ENCODE measurements at regions not wholly inside any gene's neighbourhood (a gene's known extent, or its start where the extent isn't known, plus 50 kb on each side); places are given as distances from the start of the nearest gene placed in this dataset.

DNA sequence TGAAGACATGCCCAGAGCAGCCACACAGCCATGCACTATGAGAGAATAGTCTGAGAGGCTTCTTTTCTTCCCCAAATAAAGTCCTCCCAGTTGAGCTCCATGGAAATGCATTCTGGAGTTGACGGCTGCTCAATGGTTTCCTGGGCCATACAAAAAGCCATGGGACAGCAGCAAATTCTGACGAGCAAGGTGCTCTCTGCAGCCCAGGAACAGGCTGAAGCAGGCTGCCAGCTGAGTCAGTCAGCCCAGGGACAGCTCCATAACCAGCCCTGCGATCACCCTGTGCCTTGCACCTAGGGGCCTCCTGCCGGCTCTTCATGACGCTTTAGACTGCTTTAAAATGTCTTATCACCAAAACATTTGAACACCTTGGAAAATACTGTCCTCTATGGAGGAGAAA is 256.3 kb upstream of the CHRNA7 start:
- no peaks in the 10 kb centered on the region for H3K27me3 ChIP-seq (ENCODE audit: control insufficient read depth, insufficient read depth, low read length, poor library complexity, severe bottlenecking)
- peaks cover 6% of the 10 kb centered on the region for H3K4me1 ChIP-seq (ENCODE audit: control insufficient read depth, insufficient read depth, low read length)
- H3K27ac ChIP-seq (ENCODE audit: insufficient read depth, low read depth, low read length, poor library complexity, severe bottlenecking), result no peak overlapping the region
- 48 to 51% methylated on average over 5 of the region's 5 CpGs for WGBS, 2 experiments
- no peak overlapping the region for H3K4me3 ChIP-seq (ENCODE audit: insufficient read depth, low read depth, low read length)
- no peaks in the 10 kb centered on the region for H3K36me3 ChIP-seq (ENCODE audit: control insufficient read depth, insufficient read depth, low read length)
- no peaks in the 10 kb centered on the region for H3K9me3 ChIP-seq (ENCODE audit: control insufficient read depth, low read length)

DNA sequence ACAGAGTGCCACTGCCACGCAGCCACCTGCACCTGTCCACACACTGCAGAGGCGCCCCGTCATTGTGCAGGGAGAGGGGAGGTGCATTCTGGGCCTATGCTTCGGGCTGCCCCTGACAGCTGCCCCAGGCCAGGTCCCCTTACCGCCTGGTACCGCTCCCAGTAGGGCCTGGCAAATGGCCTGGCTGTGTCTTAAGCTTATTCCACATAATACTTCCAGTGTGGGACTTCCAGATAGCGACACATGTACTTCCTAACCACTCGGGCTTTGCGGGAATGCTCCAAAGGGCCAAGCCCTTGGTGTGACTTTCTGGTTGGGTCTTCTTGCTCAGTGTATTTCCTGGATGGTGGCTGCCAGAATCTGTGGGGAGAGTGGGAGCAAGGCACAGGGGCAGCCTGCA is 254.3 kb upstream of the CHRNA7 start:
- WGBS, 2 experiments, result 94 to 95% methylated on average over 9 of the region's 9 CpGs
- H3K4me1 ChIP-seq (ENCODE audit: control insufficient read depth, insufficient read depth, low read length), result peaks cover 6% of the 10 kb centered on the region
- no peak overlapping the region for H3K4me3 ChIP-seq (ENCODE audit: insufficient read depth, low read depth, low read length)
- H3K27ac ChIP-seq (ENCODE audit: insufficient read depth, low read depth, low read length, poor library complexity, severe bottlenecking), result no peak overlapping the region
- H3K36me3 ChIP-seq (ENCODE audit: control insufficient read depth, insufficient read depth, low read length), result no peaks in the 10 kb centered on the region
- H3K9me3 ChIP-seq (ENCODE audit: control insufficient read depth, low read length), result no peaks in the 10 kb centered on the region
- H3K27me3 ChIP-seq (ENCODE audit: control insufficient read depth, insufficient read depth, low read length, poor library complexity, severe bottlenecking), result no peaks in the 10 kb centered on the region

DNA sequence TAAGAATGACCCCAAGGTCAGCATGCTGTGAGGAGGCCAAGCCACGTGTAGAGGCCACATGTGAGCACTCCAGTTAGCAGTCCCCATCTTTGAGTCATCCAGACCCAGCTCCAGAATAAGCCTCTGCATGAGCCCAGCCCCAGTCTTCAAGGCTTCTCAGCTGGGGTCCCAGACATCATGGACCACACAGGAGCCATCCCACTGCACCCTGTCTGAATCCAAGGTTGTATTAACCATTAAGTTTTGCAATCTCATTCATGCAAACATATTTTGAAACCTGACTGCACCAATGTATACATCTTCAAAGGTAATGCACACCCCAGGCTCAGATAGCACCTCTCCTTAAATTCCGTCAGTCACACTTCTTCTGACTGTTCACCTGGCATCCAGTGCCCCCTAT is 249.1 kb upstream of the CHRNA7 start:
- Histone ChIP-seq H3K27ac (ENCODE audit: insufficient read depth, low read depth, low read length, poor library complexity, severe bottlenecking) (no peak overlapping the region), H3K4me3 (ENCODE audit: insufficient read depth, low read depth, low read length) (no peak overlapping the region), H3K9me3 (ENCODE audit: control insufficient read depth, low read length) (no peaks in the 10 kb centered on the region), H3K4me1 (ENCODE audit: control insufficient read depth, insufficient read depth, low read length) (no peaks in the 10 kb centered on the region), H3K27me3 (ENCODE audit: control insufficient read depth, insufficient read depth, low read length, poor library complexity, severe bottlenecking) (no peaks in the 10 kb centered on the region), H3K36me3 (ENCODE audit: control insufficient read depth, insufficient read depth, low read length) (no peaks in the 10 kb centered on the region)
- WGBS, 2 experiments, result 83 to 84% methylated on average over 2 of the region's 2 CpGs

DNA sequence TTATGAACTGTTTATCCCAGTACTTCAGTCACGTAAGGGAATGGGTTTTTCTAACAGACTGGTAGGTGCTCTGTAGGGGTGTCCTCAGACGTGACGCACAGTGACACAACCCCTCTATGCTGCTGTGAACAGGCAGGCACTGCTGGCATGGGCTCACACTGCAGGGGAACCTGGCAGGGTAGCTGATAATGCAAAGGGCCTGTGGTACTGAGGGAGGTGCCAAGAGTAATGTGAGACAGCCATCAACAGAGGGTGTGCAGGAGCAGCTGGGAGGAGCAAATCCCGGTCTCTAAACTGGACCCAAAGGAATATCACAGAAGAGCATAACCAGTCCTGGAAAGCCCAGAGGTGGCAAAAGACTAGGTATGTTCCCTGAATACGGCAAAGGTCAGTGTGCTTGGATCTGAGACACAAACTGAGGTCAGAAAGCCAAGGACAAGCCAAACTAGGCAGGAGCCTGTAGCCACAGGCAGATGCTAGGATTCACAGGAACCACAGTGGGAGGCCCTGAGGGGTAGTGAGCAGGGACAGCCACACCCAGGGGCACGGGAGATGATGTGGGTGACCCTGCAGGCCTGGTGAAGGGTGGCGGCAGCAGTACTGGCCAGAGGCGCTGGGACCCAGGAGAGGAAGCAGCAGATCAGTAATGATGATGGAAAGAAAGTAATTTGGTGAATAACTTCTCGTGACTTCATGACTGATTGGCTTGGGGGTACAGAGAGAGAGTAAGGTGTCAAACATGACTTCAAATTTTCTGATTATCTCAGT is 248.1 kb upstream of the CHRNA7 start:
- H3K9me3 ChIP-seq (ENCODE audit: control insufficient read depth, low read length), result no peaks in the 10 kb centered on the region

DNA sequence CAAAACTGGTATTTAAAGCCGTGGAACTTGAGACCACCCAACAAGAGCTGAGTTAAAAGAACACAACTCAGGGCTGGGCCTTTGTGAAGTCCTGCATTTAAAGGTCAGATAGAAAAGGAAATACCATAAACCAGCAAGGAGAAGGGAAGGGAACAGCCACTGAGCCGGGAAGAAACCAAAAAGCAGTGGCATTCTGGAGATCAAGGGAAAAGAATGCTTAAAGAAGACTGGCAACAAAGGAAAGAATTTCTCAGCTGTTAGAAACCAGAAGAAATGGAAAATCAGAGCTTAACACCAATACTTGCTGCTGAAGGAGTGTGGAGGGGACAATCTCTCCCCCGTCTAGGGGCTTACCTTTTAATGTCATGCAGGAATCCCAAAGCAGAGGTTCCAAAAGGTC is 247.4 kb upstream of the CHRNA7 start:
- Histone ChIP-seq H3K9me3 (ENCODE audit: control insufficient read depth, low read length) (no peaks in the 10 kb centered on the region), H3K4me3 (ENCODE audit: insufficient read depth, low read depth, low read length) (no peak overlapping the region), H3K4me1 (ENCODE audit: control insufficient read depth, insufficient read depth, low read length) (no peaks in the 10 kb centered on the region), H3K27me3 (ENCODE audit: control insufficient read depth, insufficient read depth, low read length, poor library complexity, severe bottlenecking) (no peaks in the 10 kb centered on the region), H3K27ac (ENCODE audit: insufficient read depth, low read depth, low read length, poor library complexity, severe bottlenecking) (no peak overlapping the region), H3K36me3 (ENCODE audit: control insufficient read depth, insufficient read depth, low read length) (no peaks in the 10 kb centered on the region)
- WGBS, 2 experiments, result 50 to 70% methylated on average over 3 of the region's 3 CpGs

More for the DNA sequence above, 248.1 kb upstream of the CHRNA7 start:
- 89 to 90% methylated on average over 9 of the region's 9 CpGs for WGBS, 2 experiments
- H3K36me3 ChIP-seq (ENCODE audit: control insufficient read depth, insufficient read depth, low read length), result no peaks in the 10 kb centered on the region
- H3K27ac ChIP-seq (ENCODE audit: insufficient read depth, low read depth, low read length, poor library complexity, severe bottlenecking), result no peak overlapping the region
- no peak overlapping the region for H3K4me3 ChIP-seq (ENCODE audit: insufficient read depth, low read depth, low read length)
- no peaks in the 10 kb centered on the region for H3K4me1 ChIP-seq (ENCODE audit: control insufficient read depth, insufficient read depth, low read length)
- no peaks in the 10 kb centered on the region for H3K27me3 ChIP-seq (ENCODE audit: control insufficient read depth, insufficient read depth, low read length, poor library complexity, severe bottlenecking)

DNA sequence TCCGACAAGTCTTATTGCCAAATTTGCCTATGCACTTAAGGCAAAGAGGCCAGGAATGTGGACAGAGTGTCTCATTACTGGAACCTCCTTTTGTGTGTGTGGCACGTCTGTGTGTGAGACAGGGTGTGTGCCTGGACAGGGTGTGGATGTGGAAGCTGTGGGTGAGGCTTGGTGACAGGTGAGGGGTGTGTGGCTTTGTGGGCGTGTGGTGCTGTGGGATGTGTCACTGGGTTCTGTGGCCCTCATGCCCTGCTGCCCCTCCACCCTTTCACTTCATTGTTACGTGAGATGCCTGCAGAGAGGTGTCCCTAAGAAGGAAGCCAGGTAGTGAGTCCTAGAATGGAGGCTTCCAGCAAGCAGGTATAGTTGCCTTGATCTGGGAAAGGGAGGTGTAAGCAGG is 244.0 kb upstream of the CHRNA7 start:
- Histone ChIP-seq H3K36me3 (ENCODE audit: control insufficient read depth, insufficient read depth, low read length) (no peaks in the 10 kb centered on the region), H3K4me1 (ENCODE audit: control insufficient read depth, insufficient read depth, low read length) (no peaks in the 10 kb centered on the region), H3K27me3 (ENCODE audit: control insufficient read depth, insufficient read depth, low read length, poor library complexity, severe bottlenecking) (no peaks in the 10 kb centered on the region), H3K4me3 (ENCODE audit: insufficient read depth, low read depth, low read length) (no peak overlapping the region), H3K27ac (ENCODE audit: insufficient read depth, low read depth, low read length, poor library complexity, severe bottlenecking) (no peak overlapping the region), H3K9me3 (ENCODE audit: control insufficient read depth, low read length) (no peaks in the 10 kb centered on the region)
- 94 to 95% methylated on average over 4 of the region's 4 CpGs for WGBS, 2 experiments

DNA sequence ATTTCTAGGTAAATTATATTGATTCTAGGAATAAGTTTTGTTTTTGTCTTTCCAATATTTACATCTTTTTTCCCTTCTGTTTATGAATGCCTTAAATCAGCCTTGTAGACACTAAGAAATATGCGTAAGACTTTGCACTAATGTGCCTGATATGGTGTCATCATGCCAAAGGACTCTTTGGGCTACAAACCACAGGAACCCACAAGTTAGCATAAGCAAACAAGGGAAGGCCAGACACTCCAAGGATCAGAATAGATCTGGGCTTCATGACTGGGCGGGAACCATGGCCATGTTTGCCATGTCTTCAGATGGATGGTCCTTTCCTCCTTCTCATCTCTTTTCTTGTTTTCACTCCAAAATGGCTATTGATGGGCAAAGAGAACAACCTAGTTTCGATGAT is 242.2 kb upstream of the CHRNA7 start:
- no peaks in the 10 kb centered on the region for H3K27me3 ChIP-seq (ENCODE audit: control insufficient read depth, insufficient read depth, low read length, poor library complexity, severe bottlenecking)
- no peaks in the 10 kb centered on the region for H3K4me1 ChIP-seq (ENCODE audit: control insufficient read depth, insufficient read depth, low read length)
- 73 to 85% methylated on average over 3 of the region's 3 CpGs for WGBS, 2 experiments
- H3K9me3 ChIP-seq (ENCODE audit: control insufficient read depth, low read length), result no peaks in the 10 kb centered on the region
- H3K4me3 ChIP-seq (ENCODE audit: insufficient read depth, low read depth, low read length), result no peak overlapping the region
- H3K27ac ChIP-seq (ENCODE audit: insufficient read depth, low read depth, low read length, poor library complexity, severe bottlenecking), result no peak overlapping the region
- no peaks in the 10 kb centered on the region for H3K36me3 ChIP-seq (ENCODE audit: control insufficient read depth, insufficient read depth, low read length)

DNA sequence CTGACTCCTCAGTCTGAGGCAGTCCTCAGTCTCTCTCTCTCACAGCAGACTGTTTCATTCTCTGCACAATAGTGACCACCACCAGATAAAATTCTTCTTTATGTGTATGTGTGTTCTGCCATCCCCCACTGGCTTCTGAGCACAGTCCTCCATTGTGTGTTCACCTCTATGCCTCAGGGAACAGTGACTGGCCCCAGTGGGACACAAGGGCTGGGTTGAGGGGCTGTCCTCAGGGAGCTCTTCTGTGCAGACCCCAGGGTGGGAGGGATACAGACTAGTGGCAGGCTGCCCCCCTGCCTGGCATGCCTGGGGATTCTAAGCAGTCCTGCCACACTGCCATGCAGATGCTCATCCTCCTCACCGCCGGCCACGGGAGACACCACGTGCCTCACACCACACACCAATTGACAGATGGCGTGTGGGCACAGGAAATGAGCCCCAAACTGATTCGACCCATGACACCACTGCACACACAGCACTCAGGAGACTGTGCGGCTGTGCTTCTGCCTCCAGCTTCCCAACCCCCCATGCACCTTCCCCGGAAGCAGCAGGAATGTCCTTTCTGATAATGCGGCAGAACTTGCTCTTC is 237.6 kb upstream of the CHRNA7 start:
- Histone ChIP-seq H3K36me3 (ENCODE audit: control insufficient read depth, insufficient read depth, low read length) (no peaks in the 10 kb centered on the region), H3K27me3 (ENCODE audit: control insufficient read depth, insufficient read depth, low read length, poor library complexity, severe bottlenecking) (no peaks in the 10 kb centered on the region), H3K9me3 (ENCODE audit: control insufficient read depth, low read length) (no peaks in the 10 kb centered on the region), H3K4me1 (ENCODE audit: control insufficient read depth, insufficient read depth, low read length) (no peaks in the 10 kb centered on the region), H3K4me3 (ENCODE audit: insufficient read depth, low read depth, low read length) (no peak overlapping the region), H3K27ac (ENCODE audit: insufficient read depth, low read depth, low read length, poor library complexity, severe bottlenecking) (no peak overlapping the region)
- 92 to 96% methylated on average over 9 of the region's 9 CpGs for WGBS, 2 experiments

DNA sequence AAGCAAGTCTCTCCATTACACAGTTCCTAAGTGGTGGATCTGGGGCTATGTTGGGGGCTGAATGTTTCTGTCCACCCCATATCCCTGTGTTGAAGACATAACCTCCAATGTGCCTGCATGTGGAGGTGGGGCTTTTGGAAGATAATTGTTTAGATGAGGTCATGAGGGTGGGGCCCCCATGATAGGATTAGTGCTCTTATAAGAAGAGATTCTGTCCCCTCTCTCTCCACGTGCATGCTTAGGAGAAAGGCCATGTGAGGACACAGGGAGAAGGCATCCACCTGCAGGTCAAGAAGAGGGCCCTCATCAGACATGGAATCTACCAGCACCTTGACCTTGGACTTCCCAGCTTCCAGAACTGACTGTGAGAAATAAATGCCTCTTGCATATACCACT is 231.0 kb upstream of the CHRNA7 start:
- no peak overlapping the region for H3K4me3 ChIP-seq (ENCODE audit: insufficient read depth, low read depth, low read length)
- peaks cover 9% of the 10 kb centered on the region for H3K4me1 ChIP-seq (ENCODE audit: control insufficient read depth, insufficient read depth, low read length)
- 92 to 94% methylated on average over 1 of the region's 1 CpG for WGBS, 2 experiments
- H3K9me3 ChIP-seq (ENCODE audit: control insufficient read depth, low read length), result no peaks in the 10 kb centered on the region
- no peak overlapping the region for H3K27ac ChIP-seq (ENCODE audit: insufficient read depth, low read depth, low read length, poor library complexity, severe bottlenecking)
- H3K36me3 ChIP-seq (ENCODE audit: control insufficient read depth, insufficient read depth, low read length), result no peaks in the 10 kb centered on the region
- no peaks in the 10 kb centered on the region for H3K27me3 ChIP-seq (ENCODE audit: control insufficient read depth, insufficient read depth, low read length, poor library complexity, severe bottlenecking)

DNA sequence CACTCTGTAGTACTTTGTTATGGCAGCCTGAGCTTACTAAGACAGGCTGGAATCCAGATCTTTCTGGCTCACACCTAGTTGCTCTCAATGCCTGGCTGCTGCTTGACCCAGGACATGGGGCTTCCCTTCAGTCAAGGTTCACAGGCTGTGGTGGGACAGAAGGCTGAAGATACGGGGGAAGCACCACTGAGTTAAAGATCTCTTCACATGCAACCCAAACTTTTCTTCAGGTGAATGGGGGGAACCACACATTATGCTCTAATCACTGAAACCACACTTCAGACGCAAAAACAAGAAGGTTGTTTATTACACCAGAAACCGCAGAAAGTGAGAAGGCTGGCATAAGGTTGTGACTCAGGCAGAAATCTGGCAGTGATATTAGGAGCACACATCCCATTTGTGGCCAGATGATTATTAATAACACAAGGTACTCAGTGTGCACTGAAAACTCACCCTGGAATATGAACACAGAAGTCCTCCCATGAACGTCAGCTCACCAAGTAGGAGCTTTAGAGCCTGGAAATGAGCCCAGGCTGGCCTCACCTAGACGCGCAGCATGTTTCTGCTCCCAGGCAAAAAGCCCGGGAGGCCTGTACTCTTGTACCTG is 230.5 kb upstream of the CHRNA7 start:
- WGBS, 2 experiments, result 95 to 96% methylated on average over 7 of the region's 7 CpGs
- Histone ChIP-seq H3K27me3 (ENCODE audit: control insufficient read depth, insufficient read depth, low read length, poor library complexity, severe bottlenecking) (no peaks in the 10 kb centered on the region), H3K4me3 (ENCODE audit: insufficient read depth, low read depth, low read length) (no peak overlapping the region), H3K27ac (ENCODE audit: insufficient read depth, low read depth, low read length, poor library complexity, severe bottlenecking) (no peak overlapping the region), H3K9me3 (ENCODE audit: control insufficient read depth, low read length) (no peaks in the 10 kb centered on the region), H3K4me1 (ENCODE audit: control insufficient read depth, insufficient read depth, low read length) (peaks cover 9% of the 10 kb centered on the region), H3K36me3 (ENCODE audit: control insufficient read depth, insufficient read depth, low read length) (no peaks in the 10 kb centered on the region)
